Nephron (organoid): ENCODE measurements at regions not wholly inside any gene's neighbourhood (a gene's known extent, or its start where the extent isn't known, plus 50 kb on each side); places are given as distances from the start of the nearest gene placed in this dataset.

Experiments
- H3K27ac Mint-ChIP-seq, 3 experiments: 2 replicates each; pipeline ENCODE4 v1.8.0; 2020; ENCODE audit warnings: mixed read lengths in 3 of 3, mild to moderate bottlenecking in 2 of 3, moderate library complexity in 1 of 3
- H3K27me3 Mint-ChIP-seq: 2 replicates; pipeline ENCODE4 v1.8.0; 2021; ENCODE audit warnings: low read depth, mild to moderate bottlenecking, moderate library complexity, mixed read lengths
- H3K36me3 Mint-ChIP-seq: 2 replicates; pipeline ENCODE4 v1.8.0; 2020; ENCODE audit warnings: low read depth, mixed read lengths
- H3K4me1 Mint-ChIP-seq: 2 replicates; pipeline ENCODE4 v1.8.0; 2020; ENCODE audit warnings: mixed read lengths
- H3K4me3 Mint-ChIP-seq, 3 experiments: 2 replicates each; pipeline ENCODE4 v1.8.0; 2020; ENCODE audit warnings: mild to moderate bottlenecking in 3 of 3, mixed read lengths in 3 of 3, moderate library complexity in 2 of 3
- H3K9me3 Mint-ChIP-seq: 2 replicates; pipeline ENCODE4 v1.8.0; 2020; ENCODE audit warnings: mixed read lengths
- TF ChIP-seq, protein P1 (sequence below), 3 experiments: fragments of 200-600 bp; sonication (generic); IDR thresholded peaks; one replicate each; pipeline ENCODE4 v1.5.0; 2021; ENCODE audit warnings: antibody characterized with exemption in 3 of 3; ENCODE audit not compliant: unreplicated experiment in 3 of 3

DNA sequence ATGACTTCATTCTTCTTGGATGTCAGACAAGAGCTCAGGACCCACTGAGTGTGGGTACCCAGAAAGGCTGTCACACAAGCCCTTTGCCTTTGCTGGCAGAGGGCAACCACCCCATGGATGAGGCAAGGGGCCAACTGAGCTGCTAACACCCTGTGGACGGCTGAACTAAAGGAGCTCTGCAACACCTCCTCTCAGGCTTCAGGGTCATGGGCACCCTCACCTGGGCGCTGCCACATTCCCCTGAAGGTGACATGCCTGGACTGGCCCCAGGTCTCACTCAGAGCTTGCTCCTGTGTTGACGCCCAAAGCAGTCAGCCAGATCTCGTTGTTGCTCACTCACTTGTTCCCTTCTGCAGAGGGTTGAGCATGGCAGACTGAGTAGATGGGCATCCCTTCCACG lies 336.8 kb upstream of the TMEM132C start:
- H3K27ac Mint-ChIP-seq, result no peak overlapping the region
- H3K36me3 Mint-ChIP-seq, result no peaks in the 10 kb centered on the region
- no peaks in the 10 kb centered on the region for H3K4me1 Mint-ChIP-seq
- H3K9me3 Mint-ChIP-seq, result no peaks in the 10 kb centered on the region
- no peaks in the 10 kb centered on the region for H3K27me3 Mint-ChIP-seq
- TF ChIP-seq, protein P1, sequence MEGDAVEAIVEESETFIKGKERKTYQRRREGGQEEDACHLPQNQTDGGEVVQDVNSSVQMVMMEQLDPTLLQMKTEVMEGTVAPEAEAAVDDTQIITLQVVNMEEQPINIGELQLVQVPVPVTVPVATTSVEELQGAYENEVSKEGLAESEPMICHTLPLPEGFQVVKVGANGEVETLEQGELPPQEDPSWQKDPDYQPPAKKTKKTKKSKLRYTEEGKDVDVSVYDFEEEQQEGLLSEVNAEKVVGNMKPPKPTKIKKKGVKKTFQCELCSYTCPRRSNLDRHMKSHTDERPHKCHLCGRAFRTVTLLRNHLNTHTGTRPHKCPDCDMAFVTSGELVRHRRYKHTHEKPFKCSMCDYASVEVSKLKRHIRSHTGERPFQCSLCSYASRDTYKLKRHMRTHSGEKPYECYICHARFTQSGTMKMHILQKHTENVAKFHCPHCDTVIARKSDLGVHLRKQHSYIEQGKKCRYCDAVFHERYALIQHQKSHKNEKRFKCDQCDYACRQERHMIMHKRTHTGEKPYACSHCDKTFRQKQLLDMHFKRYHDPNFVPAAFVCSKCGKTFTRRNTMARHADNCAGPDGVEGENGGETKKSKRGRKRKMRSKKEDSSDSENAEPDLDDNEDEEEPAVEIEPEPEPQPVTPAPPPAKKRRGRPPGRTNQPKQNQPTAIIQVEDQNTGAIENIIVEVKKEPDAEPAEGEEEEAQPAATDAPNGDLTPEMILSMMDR (IDR thresholded peaks at IDR 0.05; ENCODE audit: unreplicated experiment in 3 of 3), result no peak
- no peak overlapping the region for H3K4me3 Mint-ChIP-seq

DNA sequence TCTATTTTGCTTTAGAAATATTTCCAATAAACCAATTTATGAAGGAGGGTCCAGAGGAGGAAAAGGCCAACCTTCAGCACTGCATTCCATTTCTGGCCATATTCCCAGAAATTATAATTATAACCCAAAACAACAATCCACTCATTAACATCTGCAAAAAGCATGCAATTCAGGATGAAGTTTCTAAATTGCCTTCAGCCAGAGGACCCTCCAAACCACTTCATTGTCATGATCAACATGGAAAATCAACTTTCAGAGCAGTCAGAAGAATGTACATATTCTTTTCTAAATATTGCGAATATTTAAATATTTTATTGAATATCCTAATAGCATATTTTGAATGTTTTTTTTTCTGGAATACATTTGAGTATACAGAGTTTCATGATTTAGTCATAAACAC lies 332.6 kb upstream of the TMEM132C start:
- no peaks in the 10 kb centered on the region for H3K36me3 Mint-ChIP-seq
- H3K27ac Mint-ChIP-seq, result no peak overlapping the region
- H3K4me3 Mint-ChIP-seq, result no peak overlapping the region
- no peaks in the 10 kb centered on the region for H3K9me3 Mint-ChIP-seq
- no peaks in the 10 kb centered on the region for H3K4me1 Mint-ChIP-seq
- TF ChIP-seq, protein P1 (IDR thresholded peaks at IDR 0.05; ENCODE audit: unreplicated experiment in 3 of 3), result no peak
- H3K27me3 Mint-ChIP-seq, result peaks cover 6% of the 10 kb centered on the region

GRCh38 chr12:127936463-127936862 lies 330.5 kb upstream of the TMEM132C start:
- TF ChIP-seq, protein P1 (IDR thresholded peaks at IDR 0.05; ENCODE audit: unreplicated experiment in 3 of 3), result no peak
- no peaks in the 10 kb centered on the region for H3K36me3 Mint-ChIP-seq

DNA sequence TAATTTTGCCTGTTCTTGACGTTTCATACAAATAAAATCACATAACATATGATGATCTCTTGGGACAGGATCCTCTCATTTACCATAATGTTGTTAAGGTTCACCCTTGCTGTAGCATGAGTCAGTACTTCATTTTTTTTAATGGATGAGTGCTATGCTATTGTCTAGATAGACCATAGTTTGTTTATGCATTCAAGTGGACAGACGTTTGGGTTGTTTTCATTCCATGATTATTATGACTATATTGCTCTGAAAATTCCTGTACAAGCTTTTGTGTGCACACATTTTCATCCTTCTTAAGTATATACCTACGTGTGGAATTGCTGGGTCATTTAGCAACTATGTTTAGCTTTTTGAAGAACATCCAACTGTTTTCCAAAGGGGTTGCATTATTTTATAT lies 325.6 kb upstream of the TMEM132C start:
- Mint-ChIP-seq H3K27ac (no peak overlapping the region), H3K27me3 (peaks cover 24% of the 10 kb centered on the region), H3K9me3 (no peaks in the 10 kb centered on the region), H3K4me3 (no peak overlapping the region), H3K36me3 (no peaks in the 10 kb centered on the region), H3K4me1 (no peaks in the 10 kb centered on the region)
- TF ChIP-seq, protein P1 (IDR thresholded peaks at IDR 0.05; ENCODE audit: unreplicated experiment in 3 of 3), result no peak

More at GRCh38 chr12:127936463-127936862, 330.5 kb upstream of the TMEM132C start:
- Mint-ChIP-seq H3K4me1 (no peaks in the 10 kb centered on the region), H3K27me3 (peaks cover 10% of the 10 kb centered on the region), H3K9me3 (no peaks in the 10 kb centered on the region), H3K27ac (no peak overlapping the region), H3K4me3 (no peak overlapping the region)

GRCh38 chr12:127942981-127943380 lies 324.0 kb upstream of the TMEM132C start:
- Mint-ChIP-seq H3K4me3 (no peak overlapping the region), H3K27ac (no peak overlapping the region), H3K27me3 (peaks cover 18% of the 10 kb centered on the region), H3K9me3 (peaks cover 2% of the 10 kb centered on the region), H3K4me1 (no peaks in the 10 kb centered on the region), H3K36me3 (no peaks in the 10 kb centered on the region)
- TF ChIP-seq, protein P1 (IDR thresholded peaks at IDR 0.05; ENCODE audit: unreplicated experiment in 3 of 3), result no peak

- H3K36me3 Mint-ChIP-seq, result no peaks in the 10 kb centered on the region
- peaks cover 2% of the 10 kb centered on the region for H3K9me3 Mint-ChIP-seq
- H3K27me3 Mint-ChIP-seq, result peaks cover 18% of the 10 kb centered on the region
- H3K4me1 Mint-ChIP-seq, result no peaks in the 10 kb centered on the region
- no peak overlapping the region for H3K27ac Mint-ChIP-seq
- TF ChIP-seq, protein P1 (IDR thresholded peaks at IDR 0.05; ENCODE audit: unreplicated experiment in 3 of 3), result no peak
- H3K4me3 Mint-ChIP-seq, result no peak overlapping the region
Measured at GRCh38 chr12:127943481-127944210, 323.3 kb upstream of the TMEM132C start.
